ENCODE measurements at regions not wholly inside any gene's neighbourhood (a gene's known extent, or its start where the extent isn't known, plus 50 kb on each side); places are given as distances from the start of the nearest gene placed in this dataset.
"Not testable (repeated sequence)": the region's sequence is repeated elsewhere in the genome, so short reads cannot be mapped to it uniquely, and the experiment has no call there.

- peaks cover under 1% of the 10 kb centered on the region for H3K4me1 ChIP-seq (ENCODE audit: insufficient read depth, low read length)
- H3K36me3 ChIP-seq (ENCODE audit: insufficient read depth, low read length), result no peaks in the 10 kb centered on the region
- no peak overlapping the region for H3K9ac ChIP-seq (ENCODE audit: low read depth, low read length)
- no peaks in the 10 kb centered on the region for H3K9me3 ChIP-seq (ENCODE audit: control insufficient read depth, insufficient read depth, low read length)
Observed at GRCh38 chr13:50167967-50168366, 152.7 kb downstream of the KCNRG start.

- Histone ChIP-seq H3K4me1 (ENCODE audit: insufficient read depth, low read length) (no peaks in the 10 kb centered on the region; the same call in 1 of the 2 replicates), H3K9ac (ENCODE audit: low read depth, low read length) (no peak overlapping the region), H3K9me3 (ENCODE audit: control insufficient read depth, insufficient read depth, low read length) (no peaks in the 10 kb centered on the region), H3K36me3 (ENCODE audit: insufficient read depth, low read length) (no peaks in the 10 kb centered on the region)
Observed at GRCh38 chr13:50168786-50169185, 153.5 kb downstream of the KCNRG start.

DNA sequence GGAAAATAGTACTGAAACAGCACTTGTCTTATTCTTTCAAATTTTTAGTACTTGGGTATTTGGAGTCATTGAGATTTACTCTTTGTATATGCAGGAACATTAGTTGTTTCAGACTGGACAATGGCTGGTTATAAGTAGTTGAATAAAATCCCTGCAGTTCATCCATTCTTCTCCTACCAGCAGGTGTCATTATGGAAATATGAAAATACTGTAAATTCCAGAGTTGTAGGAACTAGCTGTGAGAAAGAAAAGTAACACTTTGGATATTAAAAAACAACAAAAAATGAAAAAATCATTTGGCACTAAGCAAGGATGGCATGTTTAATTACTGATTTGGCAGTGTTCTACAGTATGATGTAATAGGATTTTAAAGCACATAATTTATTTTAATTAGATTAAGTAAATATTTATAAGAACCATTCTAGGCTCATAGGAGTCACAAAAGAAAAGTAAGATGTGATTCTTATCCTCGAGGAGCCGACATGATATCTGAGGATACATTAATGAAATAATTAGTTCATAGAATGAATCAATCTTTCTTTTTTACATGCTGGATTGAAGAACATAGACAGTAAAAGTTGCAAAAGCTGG, 155.3 kb downstream of the KCNRG start:
- no peaks in the 10 kb centered on the region for H3K36me3 ChIP-seq (ENCODE audit: insufficient read depth, low read length)
- no peaks in the 10 kb centered on the region; the same call in 1 of the 2 replicates for H3K4me1 ChIP-seq (ENCODE audit: insufficient read depth, low read length)
- H3K9ac ChIP-seq (ENCODE audit: low read depth, low read length), result no peak overlapping the region
- H3K9me3 ChIP-seq (ENCODE audit: control insufficient read depth, insufficient read depth, low read length), result no peaks in the 10 kb centered on the region

- Histone ChIP-seq H3K9ac (ENCODE audit: low read depth, low read length) (no peak overlapping the region), H3K36me3 (ENCODE audit: insufficient read depth, low read length) (no peaks in the 10 kb centered on the region), H3K9me3 (ENCODE audit: control insufficient read depth, insufficient read depth, low read length) (no peaks in the 10 kb centered on the region), H3K4me1 (ENCODE audit: insufficient read depth, low read length) (no peaks in the 10 kb centered on the region; the same call in 1 of the 2 replicates)
Observed at GRCh38 chr13:50171590-50172282, 156.5 kb downstream of the KCNRG start.

DNA sequence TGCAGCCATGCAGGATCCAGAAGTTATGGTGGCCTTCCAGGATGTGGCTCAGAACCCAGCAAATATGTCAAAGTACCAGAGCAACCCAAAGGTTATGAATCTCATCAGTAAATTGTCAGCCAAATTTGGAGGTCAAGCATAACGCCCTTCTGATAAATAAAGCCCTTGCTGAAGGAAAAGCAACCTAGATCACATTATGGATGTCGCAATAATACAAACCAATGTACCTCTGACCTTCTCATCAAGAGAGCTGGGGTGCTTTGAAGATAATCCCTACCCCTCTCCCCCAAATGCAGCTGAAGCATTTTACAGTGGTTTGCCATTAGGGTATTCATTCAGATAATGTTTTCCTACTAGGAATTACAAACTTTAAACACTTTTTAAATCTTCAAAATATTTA, 157.8 kb downstream of the KCNRG start:
- not testable (repeated sequence) for H3K36me3 ChIP-seq (ENCODE audit: insufficient read depth, low read length); H3K9me3 ChIP-seq (ENCODE audit: control insufficient read depth, insufficient read depth, low read length); H3K4me1 ChIP-seq (ENCODE audit: insufficient read depth, low read length); H3K9ac ChIP-seq (ENCODE audit: low read depth, low read length)

DNA sequence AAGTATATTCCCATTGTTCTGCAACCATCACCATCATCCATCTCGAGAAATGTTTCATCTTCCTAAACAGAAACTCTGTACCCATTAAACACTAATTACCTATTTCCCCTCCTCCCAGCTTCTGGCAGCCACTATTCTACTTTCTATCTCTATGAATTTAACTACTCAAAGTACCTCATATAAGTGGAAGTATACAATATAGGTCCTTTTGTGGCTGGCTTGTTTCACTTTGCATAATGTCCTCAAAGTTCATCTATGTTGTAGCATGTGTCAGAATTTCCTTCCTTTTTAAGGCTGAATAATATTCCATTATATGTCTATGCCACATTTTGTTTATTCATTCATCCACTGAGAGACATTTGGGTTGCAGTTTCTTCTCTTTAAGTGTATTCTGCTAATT, 159.4 kb downstream of the KCNRG start:
- Histone ChIP-seq H3K36me3 (ENCODE audit: insufficient read depth, low read length) (no peaks in the 10 kb centered on the region), H3K9me3 (ENCODE audit: control insufficient read depth, insufficient read depth, low read length) (no peaks in the 10 kb centered on the region), H3K9ac (ENCODE audit: low read depth, low read length) (no peak overlapping the region), H3K4me1 (ENCODE audit: insufficient read depth, low read length) (no peaks in the 10 kb centered on the region)

DNA sequence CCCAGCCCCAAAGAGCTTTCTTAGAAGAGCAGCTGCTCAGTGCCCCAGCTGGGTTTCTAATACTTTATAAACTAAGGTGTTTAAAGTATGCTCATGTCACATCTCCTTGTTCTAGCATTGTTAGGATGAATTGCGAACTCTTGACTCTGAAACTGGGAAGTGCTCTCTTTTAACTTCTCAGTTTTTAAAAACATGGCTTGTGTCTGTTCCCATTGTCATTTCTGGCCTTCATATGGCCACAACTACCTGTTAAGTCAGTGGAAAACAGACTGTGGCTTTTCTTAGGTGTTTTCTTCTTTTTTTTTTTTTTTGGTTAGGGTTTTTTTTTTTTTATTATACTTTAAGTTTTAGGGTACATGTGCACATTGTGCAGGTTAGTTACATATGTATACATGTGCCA, 164.7 kb downstream of the KCNRG start:
- Histone ChIP-seq H3K4me1 (ENCODE audit: insufficient read depth, low read length) (no peaks in the 10 kb centered on the region), H3K9ac (ENCODE audit: low read depth, low read length) (no peak overlapping the region), H3K9me3 (ENCODE audit: control insufficient read depth, insufficient read depth, low read length) (no peaks in the 10 kb centered on the region), H3K36me3 (ENCODE audit: insufficient read depth, low read length) (no peaks in the 10 kb centered on the region)

- H3K9me3 ChIP-seq (ENCODE audit: control insufficient read depth, insufficient read depth, low read length); H3K36me3 ChIP-seq (ENCODE audit: insufficient read depth, low read length): not testable (repeated sequence)
- Histone ChIP-seq H3K9ac (ENCODE audit: low read depth, low read length) (peak overlapping the region; percentile 70), H3K4me1 (ENCODE audit: insufficient read depth, low read length) (peaks cover 12% of the 10 kb centered on the region; the same call in 1 of the 2 replicates)
Observed at GRCh38 chr13:50185769-50186763, 170.8 kb downstream of the KCNRG start.

GRCh38 chr13:50187352-50188029, 172.2 kb downstream of the KCNRG start:
- H3K36me3 ChIP-seq (ENCODE audit: insufficient read depth, low read length), result no peaks in the 10 kb centered on the region; the same call in 1 of the 2 replicates
- no peak overlapping the region for H3K9ac ChIP-seq (ENCODE audit: low read depth, low read length)
- peaks cover 19% of the 10 kb centered on the region; the same call in 1 of the 2 replicates for H3K4me1 ChIP-seq (ENCODE audit: insufficient read depth, low read length)
- no peaks in the 10 kb centered on the region for H3K9me3 ChIP-seq (ENCODE audit: control insufficient read depth, insufficient read depth, low read length)

DNA sequence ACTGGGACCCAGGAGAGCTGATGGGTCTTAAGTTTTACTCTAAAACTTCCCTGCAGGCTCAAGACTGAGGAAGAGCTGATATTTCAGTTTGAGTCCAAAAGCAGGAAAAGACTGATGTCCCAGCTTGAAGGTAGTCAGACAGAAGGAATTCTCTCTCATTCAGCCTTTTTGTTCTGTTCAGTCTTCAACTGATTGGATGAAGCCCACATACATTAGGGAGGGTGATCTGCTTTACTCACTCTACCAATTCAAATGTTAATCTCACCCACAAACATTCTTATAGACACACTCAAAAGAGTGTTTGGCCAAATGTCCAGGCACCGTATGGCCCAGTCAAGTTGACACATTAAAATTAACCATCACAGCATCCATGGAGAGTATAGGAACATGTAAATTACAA, 173.5 kb downstream of the KCNRG start:
- H3K9me3 ChIP-seq (ENCODE audit: control insufficient read depth, insufficient read depth, low read length), result no peaks in the 10 kb centered on the region
- no peak overlapping the region for H3K9ac ChIP-seq (ENCODE audit: low read depth, low read length)
- peaks cover 19% of the 10 kb centered on the region; the same call in 1 of the 2 replicates for H3K4me1 ChIP-seq (ENCODE audit: insufficient read depth, low read length)
- no peaks in the 10 kb centered on the region; the same call in 1 of the 2 replicates for H3K36me3 ChIP-seq (ENCODE audit: insufficient read depth, low read length)

DNA sequence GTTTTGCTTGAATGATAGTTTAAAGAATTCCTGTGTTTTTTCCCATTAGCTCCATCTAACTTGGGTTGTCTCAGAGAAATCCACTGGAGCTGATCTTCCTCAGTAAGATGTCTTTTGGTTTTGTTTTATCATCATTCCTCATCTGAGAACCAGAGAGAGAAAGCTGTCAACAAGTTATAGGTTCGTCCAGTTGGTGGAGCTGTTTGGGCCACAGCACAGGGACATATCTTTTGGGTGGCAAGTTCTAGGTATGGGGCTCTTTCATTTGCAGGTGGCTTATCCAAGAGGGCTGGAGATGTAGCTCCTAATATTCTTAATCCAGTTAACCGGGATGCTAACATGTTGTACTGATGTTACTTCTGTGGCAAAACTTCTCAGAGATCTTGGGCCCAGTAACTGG, 174.2 kb downstream of the KCNRG start:
- Histone ChIP-seq H3K9ac (ENCODE audit: low read depth, low read length) (no peak overlapping the region), H3K9me3 (ENCODE audit: control insufficient read depth, insufficient read depth, low read length) (no peaks in the 10 kb centered on the region)

DNA sequence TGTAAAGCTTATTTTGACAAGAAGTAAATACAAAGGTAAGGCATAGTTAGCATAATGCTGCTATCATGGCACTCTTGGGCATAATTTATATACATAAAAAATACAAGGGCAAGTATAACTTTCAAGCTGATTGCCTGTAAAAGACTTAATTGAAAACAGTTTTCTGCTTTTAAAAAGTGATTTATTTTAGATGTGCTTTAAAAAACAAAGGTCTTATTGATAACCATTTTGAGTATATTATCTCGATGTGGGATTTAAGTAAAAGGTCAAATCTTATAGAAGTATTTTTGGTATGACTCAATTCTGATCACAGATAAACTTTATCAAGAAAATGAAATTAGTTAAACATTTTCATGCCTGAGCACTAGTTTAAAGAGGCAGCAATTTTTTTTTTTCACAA, 175.8 kb downstream of the KCNRG start:
- Histone ChIP-seq H3K4me1 (ENCODE audit: insufficient read depth, low read length) (peaks cover 19% of the 10 kb centered on the region; the same call in 1 of the 2 replicates), H3K9ac (ENCODE audit: low read depth, low read length) (no peak overlapping the region), H3K9me3 (ENCODE audit: control insufficient read depth, insufficient read depth, low read length) (no peaks in the 10 kb centered on the region), H3K36me3 (ENCODE audit: insufficient read depth, low read length) (no peaks in the 10 kb centered on the region; the same call in 1 of the 2 replicates)

More for the DNA sequence above, 174.2 kb downstream of the KCNRG start:
- H3K4me1 ChIP-seq (ENCODE audit: insufficient read depth, low read length), result peaks cover 19% of the 10 kb centered on the region; the same call in 1 of the 2 replicates
- no peaks in the 10 kb centered on the region; the same call in 1 of the 2 replicates for H3K36me3 ChIP-seq (ENCODE audit: insufficient read depth, low read length)

DNA sequence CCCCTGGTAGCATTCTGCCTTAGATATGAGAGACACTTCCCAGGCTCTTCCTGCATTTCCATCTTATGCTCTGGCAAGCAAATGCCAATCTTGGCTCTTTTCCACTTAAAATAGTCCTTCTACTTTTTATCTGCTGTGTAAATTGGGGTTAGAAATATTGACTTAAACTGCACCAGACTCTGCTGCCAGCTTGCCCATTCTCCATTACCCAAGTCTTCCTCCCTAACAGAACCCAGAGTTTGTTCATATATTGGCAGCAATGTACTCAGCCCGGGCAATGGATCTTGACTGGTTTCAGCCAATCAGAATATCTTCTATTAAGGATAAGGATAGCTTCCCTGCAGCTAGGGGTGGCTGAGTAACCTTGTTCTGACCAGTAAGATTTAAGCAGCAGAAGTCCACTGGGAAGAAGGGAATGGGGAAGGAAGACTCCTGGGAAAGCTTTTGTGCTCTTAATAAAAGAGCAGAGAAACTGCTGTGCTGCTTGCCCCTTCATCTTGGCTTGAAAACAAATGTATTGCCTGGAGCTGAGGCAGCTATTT, 177.1 kb downstream of the KCNRG start:
- Histone ChIP-seq H3K4me1 (ENCODE audit: insufficient read depth, low read length) (peaks cover 13% of the 10 kb centered on the region; the same call in 1 of the 2 replicates), H3K9ac (ENCODE audit: low read depth, low read length) (no peak overlapping the region), H3K9me3 (ENCODE audit: control insufficient read depth, insufficient read depth, low read length) (no peaks in the 10 kb centered on the region), H3K36me3 (ENCODE audit: insufficient read depth, low read length) (no peaks in the 10 kb centered on the region; the same call in 1 of the 2 replicates)

Data from ES-I3 (cell line).